HG03469 (cell line): ENCODE measurements at regions not wholly inside any gene's neighbourhood (a gene's known extent, or its start where the extent isn't known, plus 50 kb on each side); places are given as distances from the start of the nearest gene placed in this dataset.

Source experiments
- ATAC-seq: cut with Tn5 transposase; IDR thresholded peaks from one replicate; pipeline ENCODE4 v1.9.1; 2021; ENCODE audit warnings: mild to moderate bottlenecking, moderate library complexity, moderate number of reproducible peaks; ENCODE audit not compliant: unreplicated experiment

DNA sequence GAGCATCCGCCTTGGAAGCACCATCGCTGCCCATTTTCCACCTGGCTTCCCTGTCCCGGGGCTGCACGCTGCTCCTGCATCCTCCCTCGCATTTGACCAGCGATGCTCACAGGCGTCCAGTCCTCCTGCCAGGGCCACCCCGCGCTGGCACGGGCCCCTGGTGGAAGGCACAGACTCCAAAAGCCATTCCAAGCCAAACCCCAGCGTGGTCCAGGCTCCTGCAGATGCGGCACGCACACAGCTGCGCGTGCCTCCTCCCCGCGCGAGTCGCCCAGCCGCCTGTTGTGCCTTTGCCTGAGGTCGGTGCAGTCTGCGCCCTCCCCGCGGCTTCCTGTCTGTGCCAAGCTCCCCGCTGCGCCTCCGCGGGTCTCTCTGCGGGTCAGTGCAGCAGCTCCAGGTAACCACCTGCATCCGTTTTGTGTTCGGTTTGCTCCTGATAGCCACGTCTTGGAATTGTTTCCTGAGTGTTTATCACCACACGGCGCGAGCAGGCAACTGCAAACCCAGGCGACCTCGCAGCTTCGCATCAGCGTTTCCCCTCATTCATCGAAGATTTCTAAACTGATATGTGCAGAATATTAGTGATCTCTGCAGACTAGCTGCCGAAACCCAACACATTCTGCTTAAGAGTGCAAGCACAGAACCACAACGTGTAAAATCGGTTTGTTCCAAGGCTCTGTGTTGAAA is 65.2 kb upstream of the SALL3 start:
- no peak for ATAC-seq

DNA sequence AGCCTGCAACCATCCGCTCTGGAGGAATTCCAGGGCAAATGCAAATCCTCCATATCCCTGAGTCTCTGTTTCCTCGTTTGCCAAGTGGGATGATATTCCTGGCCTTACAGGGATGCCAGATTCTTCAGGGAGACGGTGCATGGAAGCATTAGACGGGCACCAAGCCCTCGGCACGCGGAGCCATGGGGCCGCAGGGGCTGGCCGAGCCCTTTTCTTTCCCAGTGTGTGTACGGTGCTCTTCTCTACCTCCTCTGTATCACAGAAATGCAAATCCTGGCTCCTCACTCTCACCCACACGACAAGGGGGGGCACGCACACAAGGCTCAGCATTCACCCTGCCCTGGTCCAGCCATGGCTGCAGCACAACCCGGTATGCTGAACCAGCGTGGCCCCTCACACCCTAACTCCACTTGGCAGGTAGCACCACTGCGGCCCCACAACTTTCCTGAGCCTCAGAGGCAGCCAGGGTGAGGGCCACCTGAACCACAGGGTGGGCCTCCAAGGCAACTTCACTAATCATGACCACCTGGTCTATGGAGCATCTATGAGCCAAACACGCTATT is 64.1 kb upstream of the SALL3 start:
- no peak for ATAC-seq

DNA sequence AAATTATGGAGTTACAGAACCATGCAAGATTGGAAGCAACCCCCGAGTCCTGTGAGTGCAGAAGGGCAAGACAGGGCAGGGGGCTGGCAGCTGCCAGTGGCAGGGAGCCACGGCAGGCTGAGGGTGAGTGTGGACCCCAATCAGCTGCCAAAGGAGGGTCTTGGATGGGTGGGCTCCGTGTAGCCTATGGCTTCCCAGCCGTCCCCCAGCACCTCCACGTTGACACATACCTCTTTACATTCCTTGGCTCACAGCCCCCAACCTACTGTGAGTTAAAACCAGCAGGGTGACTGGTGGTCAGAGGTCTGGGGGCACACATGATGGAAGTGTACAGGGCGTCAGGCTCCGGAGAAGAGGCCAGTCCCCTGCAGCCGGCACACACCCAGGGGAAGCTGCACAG is 60.9 kb upstream of the SALL3 start:
- ATAC-seq = no peak

DNA sequence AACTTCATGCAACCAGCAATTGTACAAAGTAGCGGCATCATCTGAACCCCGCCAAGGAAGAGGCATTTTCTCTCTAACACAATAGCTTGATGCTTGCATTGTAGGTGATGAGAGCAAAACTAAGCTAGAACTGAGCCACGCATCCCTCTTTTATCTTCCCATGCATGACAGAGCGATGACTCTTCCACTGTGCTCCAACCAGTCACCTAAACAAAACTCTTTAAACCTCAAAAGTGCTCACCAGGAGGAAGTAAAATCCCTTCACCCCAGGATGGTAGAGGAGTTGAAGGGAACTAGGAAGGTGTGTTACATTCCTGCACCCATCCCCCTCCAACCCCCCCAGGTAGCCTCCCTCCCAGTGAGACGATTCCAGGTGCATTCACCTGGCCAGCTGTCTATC is 59.7 kb upstream of the SALL3 start:
- ATAC-seq = no peak

DNA sequence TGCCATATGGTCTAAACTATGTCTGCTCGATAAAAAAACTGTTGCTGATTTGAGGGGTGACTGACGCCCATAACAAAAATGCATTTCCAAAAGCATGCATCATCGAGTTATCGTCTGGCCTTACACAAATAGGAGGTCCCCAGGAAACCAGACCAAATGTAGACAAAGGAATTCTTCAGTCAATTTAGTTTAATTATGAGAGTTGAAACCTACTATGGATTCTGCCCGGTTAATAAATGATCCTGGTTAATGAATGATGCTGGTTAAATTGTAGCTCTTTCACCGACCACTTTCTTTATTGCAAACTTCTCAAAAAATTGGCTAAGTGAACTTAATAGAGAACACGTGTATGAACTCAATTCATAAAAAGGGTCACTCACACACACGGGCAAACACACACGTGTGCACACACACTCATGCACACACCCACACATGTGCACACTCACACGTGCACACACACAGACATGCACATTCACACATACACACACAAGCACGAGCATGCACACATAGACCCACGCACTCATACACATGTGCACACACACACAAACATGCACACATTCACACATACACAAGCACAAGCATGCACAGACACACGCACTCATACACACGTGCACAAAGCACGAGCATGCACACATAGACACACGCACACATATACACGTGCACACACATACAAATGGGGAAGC is 59.0 kb upstream of the SALL3 start:
- ATAC-seq = no peak

DNA sequence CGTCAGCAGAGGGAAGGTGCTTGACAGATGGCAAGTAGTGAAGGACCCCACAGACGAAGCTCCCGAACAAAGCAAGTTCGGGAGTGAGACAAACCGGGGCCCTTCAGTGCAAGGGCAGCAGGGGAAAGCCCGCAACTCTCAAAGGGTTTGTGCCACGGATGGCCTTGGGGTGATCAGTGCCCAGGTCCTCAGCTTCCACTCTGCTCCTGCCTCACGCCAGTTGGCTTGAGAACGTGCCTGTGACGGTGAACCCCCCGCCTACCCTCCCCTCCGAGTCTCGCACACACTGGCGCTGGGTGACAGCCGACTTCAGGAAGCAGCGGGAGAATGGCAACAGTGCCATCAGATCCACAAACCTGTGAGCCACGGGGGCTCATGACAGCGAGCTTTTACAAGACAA is 56.8 kb upstream of the SALL3 start:
- no peak for ATAC-seq

DNA sequence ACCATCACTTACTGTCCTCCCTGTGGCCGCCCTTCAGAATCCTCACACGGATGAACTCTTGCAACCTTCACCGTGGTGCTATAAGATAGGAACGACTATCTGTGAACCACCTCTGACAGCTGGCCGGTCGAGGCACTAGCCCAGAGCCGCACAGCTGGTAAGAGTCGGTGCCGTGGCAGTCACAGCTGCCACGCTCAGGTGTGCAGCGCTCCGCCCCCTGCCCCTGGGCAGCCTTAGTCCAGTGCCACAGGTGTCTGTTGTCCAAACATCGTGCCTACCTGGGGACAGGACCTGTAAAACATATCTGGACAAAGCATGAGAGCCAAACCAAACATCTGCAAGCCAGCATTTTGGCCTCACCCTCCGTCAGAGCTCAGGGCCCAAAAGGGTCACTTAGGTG is 55.3 kb upstream of the SALL3 start:
- no peak for ATAC-seq

DNA sequence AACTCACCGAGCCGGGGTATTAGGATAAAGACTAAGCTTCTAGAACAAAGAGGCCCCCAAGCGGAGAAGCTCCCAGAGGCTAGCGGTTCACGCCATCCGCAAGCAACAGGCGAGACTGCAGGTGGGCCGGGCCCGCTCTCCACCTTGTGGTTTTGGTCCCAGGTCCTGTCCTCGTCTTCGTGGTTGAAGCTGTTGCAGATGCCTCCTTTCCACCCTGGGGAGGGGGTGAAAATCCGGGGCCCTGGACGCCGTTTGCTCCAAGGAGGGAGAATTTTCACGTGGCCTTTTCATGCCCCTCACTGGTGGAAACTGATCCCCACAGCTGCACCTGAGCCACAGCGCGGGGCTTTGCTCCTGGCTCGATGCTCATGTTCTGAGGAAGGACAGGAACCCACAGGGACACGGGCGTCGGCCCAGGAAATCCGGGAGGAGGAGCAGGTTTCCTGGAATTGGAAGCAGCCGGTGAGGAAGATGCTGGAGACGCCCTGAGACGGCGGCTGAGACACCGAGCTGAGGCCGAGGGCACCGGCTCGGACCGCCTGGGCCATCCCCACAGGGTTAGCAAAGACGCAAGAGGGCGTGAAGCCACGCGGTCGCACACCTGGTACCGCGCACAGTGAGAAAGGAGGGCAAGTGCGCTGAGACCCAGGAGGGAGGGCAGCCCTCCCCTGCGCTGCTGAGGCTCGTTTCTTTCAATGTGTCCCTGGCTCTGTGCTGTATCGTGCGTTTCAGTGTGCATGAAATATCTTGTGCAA is 54.7 kb upstream of the SALL3 start:
- no peak for ATAC-seq

DNA sequence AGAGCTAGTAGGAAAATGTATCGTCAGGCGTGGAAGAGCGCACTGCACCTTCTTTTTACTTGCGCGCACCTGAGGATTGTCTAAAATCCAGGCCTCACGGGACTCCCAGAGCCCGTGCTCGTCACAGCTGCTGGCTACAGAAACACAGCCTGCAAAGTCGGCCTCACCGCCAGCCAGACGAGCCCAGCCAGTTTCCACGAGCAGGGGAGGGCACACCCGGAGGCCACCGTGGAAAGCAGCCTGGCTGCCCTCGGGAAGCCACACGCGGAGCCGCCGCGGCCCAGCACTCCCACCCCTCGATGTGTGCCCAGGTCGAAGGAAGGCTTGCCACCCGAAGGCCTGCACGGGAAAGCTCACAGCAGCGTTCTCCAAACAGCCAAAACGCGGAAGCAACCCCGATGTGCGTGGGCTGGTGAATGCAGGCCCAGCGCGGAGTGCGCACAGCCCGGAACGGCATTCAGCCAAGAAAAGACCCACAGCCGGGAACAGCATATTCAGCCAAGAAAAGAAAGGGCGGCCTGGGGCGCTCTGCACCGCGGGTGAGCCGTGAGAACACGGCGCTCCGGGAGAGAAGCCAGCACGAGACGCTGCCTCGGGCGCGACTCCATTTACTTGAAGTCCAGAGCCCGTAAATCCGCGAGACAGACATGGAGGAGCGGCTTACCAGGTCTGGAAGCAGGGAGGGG is 53.9 kb upstream of the SALL3 start:
- ATAC-seq = no peak

DNA sequence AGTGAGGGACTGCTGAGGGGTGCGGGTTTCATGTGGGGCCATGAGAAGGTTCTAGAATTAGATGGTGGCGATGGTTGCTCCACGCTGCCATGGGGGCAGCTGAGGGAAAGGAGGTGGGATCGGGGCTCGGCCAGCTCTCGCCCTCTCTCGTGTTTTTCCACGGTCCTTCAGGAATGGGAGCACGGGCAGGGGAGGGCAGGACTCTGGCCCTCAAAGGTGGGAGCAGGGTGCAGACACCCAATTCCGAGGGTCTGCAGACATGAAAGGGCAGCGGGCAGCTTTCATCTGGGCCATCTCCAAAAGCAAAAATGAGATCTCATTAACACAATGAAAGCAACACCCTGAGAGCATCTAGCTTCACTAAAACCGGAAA is 53.4 kb upstream of the SALL3 start:
- ATAC-seq = no peak

DNA sequence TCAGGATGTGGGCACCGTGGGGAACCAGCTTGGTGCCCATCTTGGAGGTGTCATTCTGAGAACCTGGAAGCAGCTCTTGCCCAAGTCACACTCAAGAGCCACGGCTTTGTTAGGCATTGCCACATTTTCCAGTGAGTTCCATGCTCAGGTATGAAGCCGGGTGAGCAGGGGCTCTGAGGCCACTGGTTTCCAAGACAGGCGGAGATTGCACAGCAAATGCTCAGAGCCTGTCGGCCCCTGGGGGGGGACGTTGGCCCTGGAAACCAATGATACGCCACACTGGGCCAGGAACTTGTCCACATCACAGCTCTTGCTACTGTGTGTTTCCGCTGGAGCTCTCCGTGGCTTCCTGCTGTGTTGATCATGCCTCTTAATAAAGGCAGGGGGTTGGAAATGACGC is 52.5 kb upstream of the SALL3 start:
- ATAC-seq = no peak

DNA sequence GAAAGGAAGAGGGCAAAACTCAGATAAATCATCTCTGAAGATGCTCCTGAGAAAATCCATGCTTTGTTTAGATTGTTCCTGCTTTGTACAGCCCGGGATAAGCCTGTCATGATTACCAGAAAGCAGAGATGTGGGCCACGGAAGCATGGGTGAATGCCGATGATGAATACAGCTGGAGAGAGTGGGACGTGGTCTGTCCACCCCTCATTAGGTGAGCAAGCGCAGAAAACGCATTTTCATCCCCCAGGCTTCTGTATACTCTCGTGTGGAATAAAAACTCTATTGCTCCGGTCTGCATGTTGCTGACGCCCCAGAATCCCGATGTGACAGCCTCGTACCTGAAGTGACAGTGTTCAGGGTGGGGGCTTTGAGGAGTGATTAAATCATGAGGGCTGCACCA is 52.0 kb upstream of the SALL3 start:
- ATAC-seq = no peak

DNA sequence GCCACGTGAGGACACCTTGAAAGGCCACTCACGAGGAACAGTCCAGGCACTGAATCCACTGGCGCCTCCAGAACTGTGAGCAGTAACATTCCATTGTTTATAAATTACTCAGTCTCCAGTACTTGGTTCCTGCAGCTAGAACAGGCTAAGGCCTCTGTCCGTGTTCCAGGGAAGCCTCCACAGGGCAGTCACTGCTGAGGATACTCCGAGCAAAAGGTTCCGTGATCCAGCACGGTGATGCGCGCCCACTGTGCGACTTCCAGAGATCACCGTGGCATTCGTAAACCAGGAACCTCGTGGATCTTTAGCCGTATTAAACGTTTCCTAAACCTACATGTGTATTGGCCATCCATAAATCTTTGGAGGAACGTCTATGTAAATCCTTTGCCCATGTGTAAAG is 51.5 kb upstream of the SALL3 start:
- no peak for ATAC-seq

DNA sequence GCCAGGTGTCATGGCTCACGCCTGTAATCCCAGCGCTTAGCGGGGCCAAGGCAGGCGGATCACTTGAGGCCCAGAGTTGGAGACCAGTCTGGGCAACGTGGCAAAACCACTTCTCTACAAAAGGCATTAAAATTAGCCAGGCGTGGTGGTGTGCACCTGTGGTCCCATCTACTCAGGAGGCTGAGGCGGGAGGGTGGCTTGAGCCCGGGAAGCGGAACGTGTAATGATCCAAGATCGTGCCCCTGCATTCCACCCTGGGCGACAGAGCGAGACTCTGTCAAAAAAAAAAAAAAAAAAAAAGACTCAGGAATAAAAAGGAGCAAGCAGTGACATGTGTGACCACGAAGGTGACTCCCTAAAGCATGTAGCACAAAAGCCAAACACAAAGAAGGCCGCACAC is 50.1 kb upstream of the SALL3 start:
- no peak for ATAC-seq
